ENCODE measurements at regions not wholly inside any gene's neighbourhood (a gene's known extent, or its start where the extent isn't known, plus 50 kb on each side); places are given as distances from the start of the nearest gene placed in this dataset.

GRCh38 chr14:85085981-85086380, 444.0 kb upstream of the FLRT2 start:
- DNase-seq = no peak

- no peak for DNase-seq
These were observed 442.7 kb upstream of the FLRT2 start for GRCh38 chr14:85087201-85087600.

DNA sequence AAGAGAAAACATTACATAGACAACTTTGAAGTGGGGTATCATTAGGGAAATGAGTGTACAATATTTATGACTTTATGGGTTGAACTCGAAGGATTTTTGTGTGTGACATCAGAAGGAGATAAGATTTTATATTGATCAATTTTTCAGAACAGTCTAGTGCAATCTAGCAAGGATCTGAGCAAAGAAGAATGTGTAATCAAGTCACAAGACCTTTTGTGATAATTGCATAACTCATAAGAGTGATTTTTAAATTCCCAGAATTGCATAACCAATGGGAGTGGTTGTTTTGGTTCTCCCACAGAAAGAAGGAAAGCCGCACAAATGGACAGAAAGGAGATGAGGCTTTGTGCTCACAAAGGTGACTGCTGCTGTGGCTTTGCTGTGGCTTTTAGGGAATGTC, 441.8 kb upstream of the FLRT2 start:
- no peak for DNase-seq

DNA sequence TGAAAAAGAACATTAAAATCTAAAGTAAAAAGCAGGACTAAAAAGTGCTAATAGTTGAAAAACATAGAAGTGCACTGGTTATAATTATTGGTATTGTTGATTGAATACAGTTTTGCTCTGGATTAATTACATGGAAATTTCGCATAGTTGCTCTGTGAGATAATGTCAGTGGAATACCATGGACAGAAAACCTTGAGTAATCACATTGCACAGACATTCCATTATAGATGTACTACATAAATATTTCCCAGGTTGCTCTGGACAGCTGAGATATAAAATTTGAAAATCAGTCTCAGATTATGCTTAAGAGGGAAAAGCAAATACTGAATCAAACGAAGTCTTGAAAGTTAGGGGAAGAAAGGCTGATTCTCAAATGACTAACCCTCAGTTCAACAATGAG, 439.3 kb upstream of the FLRT2 start:
- DNase-seq = no peak

DNA sequence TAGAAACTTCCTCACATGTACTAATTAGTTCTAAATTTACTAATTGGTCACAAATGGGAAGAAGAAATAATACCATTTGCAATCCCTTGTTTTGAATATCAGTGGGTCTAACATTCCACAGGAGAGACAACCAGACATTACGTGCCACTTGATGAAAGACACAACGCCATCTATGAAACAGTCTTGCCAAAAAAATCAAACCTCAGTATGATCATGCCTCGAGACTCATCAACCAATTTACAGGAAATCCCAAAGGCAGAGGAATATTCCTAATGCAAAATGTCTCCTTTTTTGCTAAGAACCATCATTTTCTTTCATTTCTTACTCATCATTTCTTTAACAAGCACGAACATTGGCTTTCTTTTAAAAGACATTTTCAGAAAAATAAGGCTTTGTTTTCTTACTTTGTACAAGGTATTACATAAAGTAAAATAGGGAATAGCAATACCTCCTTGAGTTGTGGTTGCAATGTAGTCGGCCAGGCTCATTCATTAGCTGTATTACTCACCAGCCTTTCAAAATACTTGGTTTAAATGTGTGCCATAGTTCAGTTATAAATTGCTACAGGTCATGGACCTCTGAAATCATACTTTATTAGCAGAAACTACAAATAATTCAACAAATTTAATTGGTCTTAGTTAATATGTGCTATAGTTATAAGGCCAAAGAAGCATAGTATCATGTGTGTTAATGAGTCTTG, 436.2 kb upstream of the FLRT2 start:
- DNase-seq = no peak

- DNase-seq = no peak
These were observed 427.4 kb upstream of the FLRT2 start for GRCh38 chr14:85102591-85102990.

DNA sequence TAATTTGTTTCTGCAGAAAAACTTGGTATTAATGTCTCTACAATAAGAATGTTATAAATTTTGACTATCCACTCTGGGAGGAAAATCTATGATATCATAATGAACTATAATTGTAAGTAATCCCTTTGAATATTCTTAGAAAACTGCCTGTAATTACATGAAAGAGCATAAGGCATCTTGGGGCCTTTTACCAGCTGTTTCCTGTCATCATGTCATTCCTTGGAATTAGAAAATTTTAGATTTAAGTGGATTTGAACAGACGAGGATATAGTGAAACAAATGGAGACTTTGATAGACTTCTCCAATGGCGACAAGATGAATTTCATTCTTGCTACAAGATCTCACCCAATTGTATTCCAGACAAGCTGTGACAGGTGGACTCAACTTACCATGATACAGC, 423.4 kb upstream of the FLRT2 start:
- DNase-seq = no peak

DNA sequence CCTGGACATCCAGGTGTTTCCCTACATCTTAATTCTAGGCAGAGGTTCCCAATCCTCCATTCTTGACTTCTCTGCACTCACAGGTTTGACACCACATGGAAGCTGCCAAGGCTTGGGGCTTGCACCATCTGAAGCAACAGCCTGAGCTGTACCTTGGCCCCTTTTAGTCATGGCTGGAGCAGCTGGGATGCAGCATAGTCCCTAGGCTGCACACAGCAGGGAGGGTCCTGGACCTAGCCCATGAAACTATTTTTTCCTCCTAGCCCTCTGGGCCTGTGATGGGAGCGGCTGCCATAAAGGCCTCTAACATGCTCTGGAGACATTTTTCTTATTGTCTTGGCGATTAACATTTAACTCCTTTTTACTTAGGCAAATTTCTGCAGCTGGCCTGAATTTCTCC, 417.2 kb upstream of the FLRT2 start:
- no peak for DNase-seq

DNA sequence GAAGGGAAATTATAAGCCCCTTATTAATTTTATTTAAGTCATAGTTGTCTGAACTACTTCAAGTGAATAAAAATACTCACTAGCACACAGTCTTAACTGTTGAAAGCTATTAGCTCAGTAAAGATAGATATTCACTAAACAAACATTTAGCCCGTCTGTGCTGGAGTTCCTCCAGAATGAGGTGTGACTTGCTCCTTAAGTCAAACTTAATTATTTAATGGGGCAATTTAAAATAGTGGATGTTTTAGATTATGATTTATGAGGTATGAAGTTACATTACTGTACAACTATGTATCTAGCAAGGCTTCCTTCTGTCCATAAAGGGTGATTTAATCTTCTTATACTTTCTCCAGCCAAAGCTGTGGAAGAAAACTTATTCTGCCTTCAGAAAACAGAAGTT, 414.0 kb upstream of the FLRT2 start:
- DNase-seq = no peak

GRCh38 chr14:85118274-85118673, 411.7 kb upstream of the FLRT2 start:
- no peak for DNase-seq

- no peak for DNase-seq
These were observed 407.3 kb upstream of the FLRT2 start for GRCh38 chr14:85122690-85123089.

GRCh38 chr14:85123755-85124154, 406.2 kb upstream of the FLRT2 start:
- DNase-seq = no peak

- DNase-seq = no peak
These were observed 405.2 kb upstream of the FLRT2 start for GRCh38 chr14:85124631-85125290.

- DNase-seq = no peak
These were observed 404.7 kb upstream of the FLRT2 start for GRCh38 chr14:85125291-85125670.

- no peak for DNase-seq
These were observed 400.0 kb upstream of the FLRT2 start for GRCh38 chr14:85129921-85130320.

DNA sequence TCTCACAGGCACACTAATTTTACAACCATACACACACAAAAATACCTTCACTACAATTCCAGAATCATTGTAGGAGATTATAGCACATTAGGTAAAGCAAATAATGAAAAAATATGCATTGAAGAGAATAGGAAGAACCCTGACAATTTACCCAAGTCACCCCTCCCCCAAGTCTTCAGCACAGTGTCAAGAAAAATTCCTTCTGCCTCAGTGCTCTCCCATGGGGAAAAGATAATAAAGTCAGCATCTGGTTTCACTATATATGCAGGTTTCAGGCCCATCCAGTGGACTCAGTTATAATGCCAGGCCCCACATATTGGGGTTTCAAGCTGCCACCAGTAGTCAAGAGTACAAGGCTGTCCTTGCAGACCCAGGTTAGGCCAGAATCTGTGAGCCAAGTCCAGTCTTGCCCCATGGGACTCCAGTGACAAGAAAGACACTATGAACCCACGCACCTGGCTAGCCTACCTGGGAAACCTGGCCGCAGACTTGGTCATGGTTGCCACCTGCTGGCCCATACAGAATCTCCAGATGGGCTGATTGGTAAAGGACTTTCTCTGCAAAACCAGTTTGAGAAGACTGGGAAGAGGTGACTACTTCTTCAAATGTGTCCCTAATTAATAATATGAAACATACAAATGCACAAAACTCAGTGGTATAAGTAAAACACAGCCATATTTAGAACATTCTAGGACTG, 398.6 kb upstream of the FLRT2 start:
- DNase-seq = no peak

DNA sequence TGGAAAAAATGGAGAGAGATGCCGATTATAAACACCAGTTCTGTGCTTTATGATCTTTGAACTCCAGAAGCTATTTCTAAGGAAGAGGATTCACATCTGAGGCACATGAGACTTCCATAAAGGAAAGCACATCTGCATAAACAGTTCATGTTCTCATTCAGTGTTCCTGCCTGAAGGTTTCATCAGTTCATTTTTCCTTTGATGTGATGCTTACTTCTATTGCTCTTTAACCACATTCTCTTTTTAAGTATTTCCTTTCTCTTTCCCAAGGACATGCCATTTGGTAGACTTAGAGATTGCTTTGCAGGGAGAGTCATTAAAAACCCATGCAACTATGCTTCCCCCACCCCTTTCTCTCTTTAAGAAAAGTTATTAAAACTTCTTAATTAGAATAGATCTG, 387.0 kb upstream of the FLRT2 start:
- DNase-seq = no peak

DNA sequence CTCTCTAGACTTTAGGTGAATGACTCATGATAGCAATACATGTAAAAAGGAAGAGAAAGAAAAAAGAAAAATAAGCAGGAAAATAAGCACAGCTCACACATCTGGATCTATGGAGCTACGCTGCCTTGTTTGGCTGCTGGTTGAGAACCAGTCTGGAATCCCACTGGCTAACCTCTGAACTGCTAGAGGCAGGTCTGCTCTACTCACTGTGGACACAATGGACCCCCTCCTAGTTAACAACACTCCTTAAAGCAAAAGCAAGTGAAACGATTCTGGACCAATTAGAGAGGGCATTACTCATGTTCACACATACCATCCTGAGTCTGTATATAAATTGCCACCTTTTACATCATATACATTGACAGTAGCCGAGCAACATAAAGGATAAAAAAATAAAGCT, 383.2 kb upstream of the FLRT2 start:
- no peak for DNase-seq

DNA sequence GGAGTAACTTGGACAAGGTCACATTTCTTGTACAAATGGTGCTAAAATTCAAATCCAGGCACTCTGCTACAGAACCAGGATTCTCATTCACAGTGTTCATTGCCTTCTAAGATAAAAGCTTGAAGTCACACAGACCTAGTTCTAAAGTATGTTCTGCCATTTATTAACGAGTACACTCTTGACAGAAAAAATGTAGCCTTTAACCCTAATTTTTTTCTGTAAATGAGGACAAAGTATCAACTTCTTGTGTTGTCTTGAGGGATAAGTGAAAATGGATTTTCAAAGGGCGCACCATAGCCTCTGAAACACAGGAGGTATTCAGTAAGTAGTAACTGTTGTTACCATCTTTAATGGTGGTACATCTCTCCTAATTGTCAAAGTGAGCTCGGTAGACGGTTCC, 379.8 kb upstream of the FLRT2 start:
- DNase-seq = no peak

DNA sequence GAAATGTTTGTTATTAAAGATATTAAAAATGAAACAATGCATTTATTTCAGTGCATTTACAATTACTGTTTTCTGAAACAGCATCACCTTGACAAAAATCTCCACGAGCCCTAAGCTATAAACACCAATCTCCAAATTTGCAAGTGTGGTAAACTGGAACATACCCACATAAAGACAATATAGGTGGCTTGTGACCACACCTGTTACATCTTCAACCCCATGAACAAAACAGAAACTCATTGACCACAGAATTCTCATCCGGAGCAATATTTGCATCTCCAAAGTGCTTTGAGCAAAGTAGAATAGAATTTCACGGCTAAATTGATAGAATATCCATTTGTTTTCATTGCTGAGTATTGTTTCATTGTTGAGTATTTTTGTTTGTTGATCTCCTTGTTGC, 375.2 kb upstream of the FLRT2 start:
- no peak for DNase-seq

DNA sequence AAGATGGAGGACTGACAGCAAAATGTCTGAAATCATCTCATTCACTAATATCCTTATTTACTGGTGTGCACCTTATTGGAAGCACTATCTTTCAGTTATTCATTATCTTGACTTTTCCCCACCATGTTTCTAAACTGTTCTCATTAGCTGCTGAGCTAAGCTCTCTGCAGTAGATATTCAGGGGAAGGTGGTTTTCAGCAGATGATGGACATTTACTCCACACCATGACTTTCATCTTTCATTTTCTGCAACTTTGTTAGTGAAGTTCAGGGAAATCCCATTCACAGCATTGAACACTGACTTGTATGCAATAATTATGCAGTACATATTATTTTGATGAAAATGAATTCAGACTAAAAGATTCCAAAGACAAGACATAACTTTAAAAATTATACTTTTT, 373.6 kb upstream of the FLRT2 start:
- no peak for DNase-seq

DNA sequence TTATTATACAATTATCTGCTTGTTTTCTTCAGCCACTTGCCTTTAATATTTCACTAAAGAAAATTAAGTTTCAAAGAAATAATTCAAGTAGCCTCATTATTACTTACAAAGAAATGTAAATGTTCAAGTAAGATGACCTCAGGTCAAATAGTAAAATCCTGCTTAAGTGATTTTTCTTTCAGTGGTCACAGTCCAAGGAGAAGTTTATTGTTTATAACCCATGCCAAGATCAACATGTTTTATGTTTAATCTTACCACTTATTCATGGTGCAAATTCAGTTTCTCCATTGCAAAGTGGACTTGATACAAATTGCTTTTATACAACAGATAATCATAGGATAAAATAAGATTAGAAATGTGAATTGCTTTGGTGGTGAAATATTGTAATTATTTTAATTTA, 370.2 kb upstream of the FLRT2 start:
- DNase-seq = no peak

DNA sequence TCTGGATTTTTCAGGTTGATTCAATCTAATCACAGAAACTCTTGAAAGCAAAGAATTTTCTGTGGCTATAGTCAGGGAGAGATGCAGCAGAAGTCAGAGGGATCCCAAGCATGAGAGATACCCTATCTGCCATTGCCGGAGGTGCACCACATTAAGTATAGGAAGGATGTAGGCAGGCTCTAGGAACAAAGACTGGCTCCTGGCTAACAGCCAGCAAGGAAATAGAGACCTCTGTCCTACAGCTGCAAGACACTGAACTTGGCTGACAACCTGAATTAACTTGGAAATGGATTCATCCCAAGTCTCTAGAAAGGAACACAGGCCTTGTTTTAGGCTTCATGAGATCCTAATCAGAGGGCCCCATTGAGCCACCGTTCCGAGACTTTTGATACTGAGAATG, 364.9 kb upstream of the FLRT2 start:
- DNase-seq = no peak

DNA sequence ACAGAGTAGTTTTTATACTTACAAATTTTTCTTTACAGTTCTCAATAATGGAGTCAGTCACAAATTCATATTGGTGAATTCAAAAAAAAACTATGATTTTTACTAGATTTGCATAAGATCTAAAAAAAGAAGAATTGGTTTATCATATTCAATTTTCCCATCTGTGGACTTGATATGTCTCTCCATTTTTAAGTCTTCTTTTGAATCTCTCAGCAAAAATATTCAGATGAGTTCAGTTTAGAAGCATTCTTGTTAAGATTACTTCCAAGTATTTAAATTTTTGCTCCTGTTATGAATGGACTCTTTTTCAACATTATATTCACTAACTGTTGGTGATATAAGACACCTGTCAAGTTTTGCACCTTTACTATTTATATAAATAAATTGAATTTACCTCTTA, 360.6 kb upstream of the FLRT2 start:
- DNase-seq = no peak

DNA sequence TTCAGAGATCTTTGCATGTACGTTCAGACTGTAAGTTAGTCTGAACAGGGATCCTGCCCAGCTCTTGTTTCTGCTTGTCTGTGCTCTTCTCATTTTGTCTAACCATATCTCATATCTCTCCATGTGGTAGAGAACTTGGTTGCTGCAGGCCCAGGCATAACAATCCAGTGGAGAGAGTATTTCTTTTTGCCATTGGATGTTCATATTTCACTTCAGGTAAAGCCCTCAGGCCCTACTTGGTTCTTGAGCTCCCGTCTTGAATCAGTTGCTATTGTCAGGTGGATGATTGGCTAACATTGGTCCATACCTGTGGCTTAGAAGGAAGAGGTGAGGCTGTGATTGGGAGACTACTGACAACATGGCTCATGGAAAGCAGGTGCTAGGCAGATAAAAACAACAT, 357.7 kb upstream of the FLRT2 start:
- no peak for DNase-seq
